ENCODE measurements at regions not wholly inside any gene's neighbourhood (a gene's known extent, or its start where the extent isn't known, plus 50 kb on each side); places are given as distances from the start of the nearest gene placed in this dataset.

GRCh38 chr12:92425165-92425564 is 277.6 kb upstream of the PLEKHG7 start:
- H3K9me3 ChIP-seq = no peaks in the 10 kb centered on the region
- peaks cover 0 to 14% (median 0%) of the 10 kb centered on the region in 4 donors for H3K4me1 ChIP-seq
- TF ChIP-seq, protein P1, sequence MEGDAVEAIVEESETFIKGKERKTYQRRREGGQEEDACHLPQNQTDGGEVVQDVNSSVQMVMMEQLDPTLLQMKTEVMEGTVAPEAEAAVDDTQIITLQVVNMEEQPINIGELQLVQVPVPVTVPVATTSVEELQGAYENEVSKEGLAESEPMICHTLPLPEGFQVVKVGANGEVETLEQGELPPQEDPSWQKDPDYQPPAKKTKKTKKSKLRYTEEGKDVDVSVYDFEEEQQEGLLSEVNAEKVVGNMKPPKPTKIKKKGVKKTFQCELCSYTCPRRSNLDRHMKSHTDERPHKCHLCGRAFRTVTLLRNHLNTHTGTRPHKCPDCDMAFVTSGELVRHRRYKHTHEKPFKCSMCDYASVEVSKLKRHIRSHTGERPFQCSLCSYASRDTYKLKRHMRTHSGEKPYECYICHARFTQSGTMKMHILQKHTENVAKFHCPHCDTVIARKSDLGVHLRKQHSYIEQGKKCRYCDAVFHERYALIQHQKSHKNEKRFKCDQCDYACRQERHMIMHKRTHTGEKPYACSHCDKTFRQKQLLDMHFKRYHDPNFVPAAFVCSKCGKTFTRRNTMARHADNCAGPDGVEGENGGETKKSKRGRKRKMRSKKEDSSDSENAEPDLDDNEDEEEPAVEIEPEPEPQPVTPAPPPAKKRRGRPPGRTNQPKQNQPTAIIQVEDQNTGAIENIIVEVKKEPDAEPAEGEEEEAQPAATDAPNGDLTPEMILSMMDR (IDR thresholded peaks at IDR 0.05) = no peak
- no peak for DNase-seq
- H3K4me3 ChIP-seq = no peak overlapping the region
- H3K27ac ChIP-seq = no peak overlapping the region
- H3K36me3 ChIP-seq = no peaks in the 10 kb centered on the region
- no peaks in the 10 kb centered on the region for H3K27me3 ChIP-seq
- intact Hi-C loops (cut with DNase I; ENCODE audit: low total_unique reads) = no loop called here

DNA sequence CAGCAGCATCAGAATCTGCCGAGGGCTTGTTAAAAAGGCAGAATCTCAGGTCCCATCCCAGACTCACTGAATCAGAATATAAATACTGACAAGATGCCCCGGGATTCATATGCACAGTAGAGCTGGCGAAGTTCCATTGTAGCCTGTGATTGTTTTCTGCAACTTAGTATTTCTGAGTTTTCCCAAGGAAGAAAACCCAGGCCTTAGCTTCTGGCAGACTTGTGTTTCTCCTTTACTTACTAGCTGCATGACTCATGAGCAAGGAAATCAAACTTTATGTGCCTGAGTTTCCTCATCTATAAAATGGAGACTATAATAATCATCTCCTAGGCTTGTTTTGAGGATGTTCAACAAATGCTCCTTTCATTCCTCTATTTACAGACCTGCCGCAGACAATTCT is 278.5 kb upstream of the PLEKHG7 start:
- no peaks in the 10 kb centered on the region for H3K27me3 ChIP-seq
- no peaks in the 10 kb centered on the region for H3K36me3 ChIP-seq
- DNase-seq = no peak
- H3K4me3 ChIP-seq = no peak overlapping the region
- H3K27ac ChIP-seq = peak overlapping the region in 1 of 2 donors; percentile 41
- TF ChIP-seq, protein P1 (IDR thresholded peaks at IDR 0.05) = no peak
- no peaks in the 10 kb centered on the region for H3K9me3 ChIP-seq
- peaks cover 0 to 14% (median 0%) of the 10 kb centered on the region in 4 donors for H3K4me1 ChIP-seq
- intact Hi-C loops (cut with DNase I; ENCODE audit: low total_unique reads) = no loop called here

DNA sequence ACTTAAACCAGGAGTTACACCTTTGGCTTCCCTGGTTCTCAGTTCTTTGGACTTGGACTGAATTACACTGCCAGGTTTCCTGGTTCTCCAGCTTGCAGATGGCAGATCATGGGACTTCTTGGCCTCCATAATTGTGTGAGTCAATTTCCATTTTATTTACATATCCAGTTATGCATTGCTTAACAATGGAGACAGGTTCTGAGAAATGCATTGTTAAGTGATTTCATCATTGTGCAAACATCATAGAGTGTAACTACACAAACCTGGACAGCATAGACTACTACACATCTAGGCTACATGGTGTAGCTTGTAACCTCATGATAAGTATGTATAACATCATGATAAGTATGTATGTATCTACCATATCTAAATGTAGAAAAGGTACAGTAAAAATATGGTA is 276.1 kb upstream of the BTG1 start:
- no peak overlapping the region for H3K4me3 ChIP-seq
- H3K4me1 ChIP-seq = peaks cover 0 to 14% (median 0%) of the 10 kb centered on the region in 4 donors
- TF ChIP-seq, protein P1 (IDR thresholded peaks at IDR 0.05) = no peak
- H3K9me3 ChIP-seq = no peaks in the 10 kb centered on the region
- H3K27me3 ChIP-seq = no peaks in the 10 kb centered on the region
- no peak overlapping the region for H3K27ac ChIP-seq
- no peak for DNase-seq
- intact Hi-C loops (cut with DNase I; ENCODE audit: low total_unique reads) = no loop called here
- H3K36me3 ChIP-seq = no peaks in the 10 kb centered on the region

DNA sequence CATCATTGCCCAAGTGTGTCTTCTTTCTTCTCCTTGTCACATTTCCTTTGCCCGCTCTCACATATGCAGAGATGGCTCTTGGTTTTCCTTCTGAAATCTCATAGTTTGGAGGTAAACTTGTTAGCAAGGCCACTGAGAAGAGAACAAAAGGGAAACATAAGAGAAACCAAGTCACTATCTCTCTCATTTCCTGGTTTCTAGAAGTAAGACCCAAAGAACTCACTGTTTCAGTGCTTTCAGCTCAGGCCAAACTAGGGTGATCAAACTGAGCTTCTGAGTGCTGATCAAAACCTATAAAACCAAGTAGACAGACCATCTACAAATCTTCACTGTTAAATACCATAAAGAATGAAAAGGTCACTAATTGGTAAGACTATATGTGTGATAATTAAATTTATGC is 275.4 kb upstream of the BTG1 start:
- H3K36me3 ChIP-seq = no peaks in the 10 kb centered on the region
- H3K4me3 ChIP-seq = no peak overlapping the region
- no peak overlapping the region for H3K27ac ChIP-seq
- DNase-seq = no peak
- peaks cover 0 to 14% (median 0%) of the 10 kb centered on the region in 4 donors for H3K4me1 ChIP-seq
- H3K27me3 ChIP-seq = no peaks in the 10 kb centered on the region
- intact Hi-C loops (cut with DNase I; ENCODE audit: low total_unique reads) = no loop called here
- no peaks in the 10 kb centered on the region for H3K9me3 ChIP-seq
- TF ChIP-seq, protein P1 (IDR thresholded peaks at IDR 0.05) = no peak

GRCh38 chr12:92419201-92419600 is 273.6 kb upstream of the BTG1 start:
- H3K9me3 ChIP-seq = no peaks in the 10 kb centered on the region
- DNase-seq = no peak
- H3K27ac ChIP-seq = no peak overlapping the region
- H3K4me1 ChIP-seq = peaks cover 0 to 19% (median 0%) of the 10 kb centered on the region in 4 donors
- TF ChIP-seq, protein P1 (IDR thresholded peaks at IDR 0.05) = no peak
- H3K27me3 ChIP-seq = no peaks in the 10 kb centered on the region
- no peaks in the 10 kb centered on the region for H3K36me3 ChIP-seq
- intact Hi-C loops (cut with DNase I; ENCODE audit: low total_unique reads) = no loop called here
- H3K4me3 ChIP-seq = no peak overlapping the region

DNA sequence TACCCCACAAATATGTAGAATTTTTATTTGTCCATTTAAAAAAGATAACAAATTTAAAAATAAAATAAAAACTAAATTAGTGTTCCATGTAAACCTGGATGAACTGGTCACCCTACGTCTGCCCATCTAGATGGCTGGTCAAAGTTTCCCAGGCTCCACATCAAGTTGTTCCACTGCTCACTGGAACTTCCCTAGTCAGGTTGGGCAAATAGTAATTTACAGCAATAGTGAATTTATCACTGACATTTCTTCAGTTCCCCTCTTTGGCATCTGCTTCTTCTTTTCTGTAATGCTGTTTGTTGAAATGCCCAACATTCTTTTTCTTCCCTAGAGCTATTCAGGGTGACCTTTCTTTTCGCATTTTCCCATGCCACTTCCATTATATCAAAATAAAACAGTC is 272.7 kb upstream of the BTG1 start:
- Histone ChIP-seq H3K9me3 (no peaks in the 10 kb centered on the region), H3K36me3 (no peaks in the 10 kb centered on the region)
- TF ChIP-seq, protein P1 (IDR thresholded peaks at IDR 0.05) = no peak

More for the DNA sequence above, 272.7 kb upstream of the BTG1 start:
- no peak overlapping the region for H3K27ac ChIP-seq
- intact Hi-C loops (cut with DNase I; ENCODE audit: low total_unique reads) = no loop called here
- H3K4me3 ChIP-seq = no peak overlapping the region
- peaks cover 0 to 12% (median 0%) of the 10 kb centered on the region in 4 donors for H3K4me1 ChIP-seq
- H3K27me3 ChIP-seq = no peaks in the 10 kb centered on the region
- DNase-seq = no peak
